ENCODE measurements at regions not wholly inside any gene's neighbourhood (a gene's known extent, or its start where the extent isn't known, plus 50 kb on each side); places are given as distances from the start of the nearest gene placed in this dataset.
"Not testable (repeated sequence)": the region's sequence is repeated elsewhere in the genome, so short reads cannot be mapped to it uniquely, and the experiment has no call there.

GRCh38 chr1:203401199-203401877, 50.4 kb upstream of the FMOD start:
- no peak for DNase-seq (ENCODE audit: low read depth)

GRCh38 chr1:203402152-203402551, 51.2 kb upstream of the FMOD start:
- no peak for DNase-seq (ENCODE audit: low read depth)

- DNase-seq (ENCODE audit: low read depth) = peak; percentile 65
Observed at GRCh38 chr1:203402629-203403337, 51.9 kb upstream of the FMOD start.

GRCh38 chr1:203403586-203403985, 52.7 kb upstream of the FMOD start:
- no peak for DNase-seq (ENCODE audit: low read depth)

- no peak for DNase-seq (ENCODE audit: low read depth)
Observed at GRCh38 chr1:203404546-203404945, 53.6 kb upstream of the FMOD start.

- DNase-seq (ENCODE audit: low read depth) = no peak
Observed at GRCh38 chr1:203405703-203406438, 54.9 kb upstream of the FMOD start.

- DNase-seq (ENCODE audit: low read depth) = peak; percentile 15
Observed at GRCh38 chr1:203406446-203407045, 55.6 kb upstream of the FMOD start.

- no peak for DNase-seq (ENCODE audit: low read depth)
Observed at GRCh38 chr1:203407296-203407695, 56.4 kb upstream of the FMOD start.

GRCh38 chr1:203408486-203409481, 57.9 kb upstream of the FMOD start:
- peak; percentile 56 for DNase-seq (ENCODE audit: low read depth)

GRCh38 chr1:203410182-203410900, 59.4 kb upstream of the FMOD start:
- no peak for DNase-seq (ENCODE audit: low read depth)

GRCh38 chr1:203411431-203411830, 60.5 kb upstream of the FMOD start:
- DNase-seq (ENCODE audit: low read depth) = not testable (repeated sequence)

- no peak for DNase-seq (ENCODE audit: low read depth)
Observed at GRCh38 chr1:203419558-203419957, 56.0 kb upstream of the PRELP start.

GRCh38 chr1:203420263-203420662, 55.3 kb upstream of the PRELP start:
- DNase-seq (ENCODE audit: low read depth) = no peak

GRCh38 chr1:203421246-203421645, 54.4 kb upstream of the PRELP start:
- DNase-seq (ENCODE audit: low read depth) = no peak

GRCh38 chr1:203422116-203422515, 53.5 kb upstream of the PRELP start:
- no peak for DNase-seq (ENCODE audit: low read depth)

- no peak for DNase-seq (ENCODE audit: low read depth)
Observed at GRCh38 chr1:203422656-203423055, 53.0 kb upstream of the PRELP start.

GRCh38 chr1:203424285-203424684, 51.3 kb upstream of the PRELP start:
- no peak for DNase-seq (ENCODE audit: low read depth)

- DNase-seq (ENCODE audit: low read depth) = no peak
Observed at GRCh38 chr1:203424861-203425662, 50.5 kb upstream of the PRELP start.

- DNase-seq (ENCODE audit: low read depth) = no peak
Observed at GRCh38 chr1:203425663-203425975, 50.0 kb upstream of the PRELP start.
